ENCODE measurements at regions not wholly inside any gene's neighbourhood (a gene's known extent, or its start where the extent isn't known, plus 50 kb on each side); places are given as distances from the start of the nearest gene placed in this dataset.

DNA sequence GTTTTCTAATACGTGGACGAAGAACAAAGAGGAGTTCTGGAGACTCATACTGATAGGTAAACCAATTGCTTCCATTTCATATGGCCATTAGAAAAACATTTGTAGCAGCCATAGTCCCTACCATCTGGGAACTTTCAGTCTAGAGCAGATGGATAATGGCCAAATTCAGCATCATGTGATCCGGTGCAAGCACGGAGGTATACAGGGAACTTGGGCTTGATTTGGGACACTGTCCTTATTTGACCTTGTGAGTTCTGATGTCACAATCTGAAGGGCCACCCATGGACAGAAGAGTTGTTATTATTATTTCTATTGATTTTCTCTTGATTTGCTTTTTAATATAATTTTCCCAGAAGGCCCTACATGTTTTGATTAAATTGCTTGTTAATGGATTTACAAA, 154.6 kb upstream of the ZNF267 start:
- TF ChIP-seq POLR2AphosphoS5 (IDR thresholded peaks at IDR 0.05): no peak
- no peak for TF ChIP-seq EP300 (IDR thresholded peaks at IDR 0.05)
- TF ChIP-seq CTCF (IDR thresholded peaks at IDR 0.05): no peak
